ENCODE measurements at regions not wholly inside any gene's neighbourhood (a gene's known extent, or its start where the extent isn't known, plus 50 kb on each side); places are given as distances from the start of the nearest gene placed in this dataset.

DNA sequence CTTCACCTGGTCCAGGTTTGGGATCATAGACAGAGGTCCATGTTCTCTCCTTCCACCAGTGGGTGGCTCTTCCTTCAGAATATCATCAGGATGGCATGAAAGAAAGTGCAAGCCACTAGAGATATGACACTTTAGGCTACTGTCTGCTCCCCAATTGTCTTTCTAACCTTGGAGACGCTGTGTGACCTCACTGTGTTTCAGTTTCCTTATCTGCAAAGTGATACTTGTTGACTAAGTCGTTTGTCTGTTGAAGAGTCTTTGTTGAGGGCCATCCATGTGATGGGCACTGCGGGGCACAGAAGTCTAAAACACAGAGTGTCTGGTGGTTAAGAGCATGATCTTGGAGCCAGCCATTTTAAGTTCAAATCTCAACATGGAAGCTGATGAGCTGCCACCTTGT is 259.9 kb upstream of the THSD7B start:
- TF ChIP-seq, protein P1, sequence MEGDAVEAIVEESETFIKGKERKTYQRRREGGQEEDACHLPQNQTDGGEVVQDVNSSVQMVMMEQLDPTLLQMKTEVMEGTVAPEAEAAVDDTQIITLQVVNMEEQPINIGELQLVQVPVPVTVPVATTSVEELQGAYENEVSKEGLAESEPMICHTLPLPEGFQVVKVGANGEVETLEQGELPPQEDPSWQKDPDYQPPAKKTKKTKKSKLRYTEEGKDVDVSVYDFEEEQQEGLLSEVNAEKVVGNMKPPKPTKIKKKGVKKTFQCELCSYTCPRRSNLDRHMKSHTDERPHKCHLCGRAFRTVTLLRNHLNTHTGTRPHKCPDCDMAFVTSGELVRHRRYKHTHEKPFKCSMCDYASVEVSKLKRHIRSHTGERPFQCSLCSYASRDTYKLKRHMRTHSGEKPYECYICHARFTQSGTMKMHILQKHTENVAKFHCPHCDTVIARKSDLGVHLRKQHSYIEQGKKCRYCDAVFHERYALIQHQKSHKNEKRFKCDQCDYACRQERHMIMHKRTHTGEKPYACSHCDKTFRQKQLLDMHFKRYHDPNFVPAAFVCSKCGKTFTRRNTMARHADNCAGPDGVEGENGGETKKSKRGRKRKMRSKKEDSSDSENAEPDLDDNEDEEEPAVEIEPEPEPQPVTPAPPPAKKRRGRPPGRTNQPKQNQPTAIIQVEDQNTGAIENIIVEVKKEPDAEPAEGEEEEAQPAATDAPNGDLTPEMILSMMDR (IDR thresholded peaks at IDR 0.05; ENCODE audit: insufficient read depth, missing control alignments): no peak
- FAIRE-seq (no peak), DNase-seq (ENCODE audit: insufficient read length, low spot score) (no peak)

DNA sequence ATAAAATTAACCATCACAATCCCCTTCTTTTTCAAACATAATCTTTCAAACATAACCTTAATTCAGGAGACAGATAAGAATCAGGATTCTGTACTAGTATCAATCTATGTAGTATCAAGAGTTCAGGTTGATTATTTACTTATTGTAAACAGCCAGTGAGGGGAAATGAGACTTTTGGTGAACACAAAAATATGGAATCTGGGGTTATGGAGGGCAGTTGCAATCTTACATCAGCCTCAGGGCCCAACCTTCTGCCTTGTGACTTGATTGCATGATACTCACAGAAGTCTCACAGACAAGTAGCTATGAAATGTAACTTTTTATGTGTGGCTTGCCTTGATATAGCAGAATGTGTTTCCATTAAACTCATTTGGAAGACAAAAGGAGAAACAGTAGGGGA is 262.7 kb upstream of the THSD7B start:
- DNase-seq (ENCODE audit: insufficient read length, low spot score) (no peak), FAIRE-seq (no peak)

DNA sequence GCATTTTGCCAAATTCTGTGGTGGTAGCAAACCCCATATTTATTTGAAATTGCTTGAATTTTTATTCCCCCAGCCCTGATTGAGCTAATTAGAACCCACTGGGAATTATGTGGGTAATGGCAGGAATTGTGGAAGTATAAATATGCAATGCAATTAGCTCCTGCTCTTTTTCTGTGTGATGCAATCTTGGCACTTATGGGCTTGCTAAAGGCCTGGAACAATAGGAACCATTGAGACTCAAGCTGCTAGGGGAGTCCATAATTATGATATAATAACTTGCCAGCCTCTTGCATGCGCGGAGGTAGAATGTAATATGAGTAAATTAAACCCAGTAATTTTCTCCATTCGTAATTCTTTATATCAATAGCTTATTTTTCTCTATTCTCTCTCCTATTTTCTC is 267.6 kb upstream of the THSD7B start:
- TF ChIP-seq, protein P1 (IDR thresholded peaks at IDR 0.05; ENCODE audit: insufficient read depth, missing control alignments): no peak
- no peak for DNase-seq (ENCODE audit: insufficient read length, low spot score)
- FAIRE-seq: no peak

More for the DNA sequence above, 262.7 kb upstream of the THSD7B start:
- TF ChIP-seq, protein P1 (IDR thresholded peaks at IDR 0.05; ENCODE audit: insufficient read depth, missing control alignments): no peak

DNA sequence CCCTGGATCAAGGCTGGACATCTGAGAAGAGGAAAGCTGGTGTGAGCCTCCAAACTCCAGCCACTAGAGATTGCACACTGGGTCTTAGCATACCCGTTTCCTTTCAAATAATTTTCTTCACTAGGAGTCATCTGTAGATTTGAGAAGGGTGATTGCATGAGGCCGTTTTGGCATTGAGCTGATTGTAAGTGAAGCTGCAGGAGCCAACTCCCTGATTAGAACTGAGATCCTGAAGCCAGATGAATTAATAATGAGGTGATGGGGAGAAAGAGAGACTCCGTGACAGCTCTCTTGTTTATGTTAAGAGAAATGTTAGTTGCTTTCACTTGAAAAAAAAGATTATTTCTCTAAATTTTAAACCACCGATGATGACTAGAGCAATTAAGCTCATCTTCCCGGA is 268.4 kb upstream of the THSD7B start:
- TF ChIP-seq, protein P1 (IDR thresholded peaks at IDR 0.05; ENCODE audit: insufficient read depth, missing control alignments): no peak
- DNase-seq (ENCODE audit: insufficient read length, low spot score): no peak
- no peak for FAIRE-seq

DNA sequence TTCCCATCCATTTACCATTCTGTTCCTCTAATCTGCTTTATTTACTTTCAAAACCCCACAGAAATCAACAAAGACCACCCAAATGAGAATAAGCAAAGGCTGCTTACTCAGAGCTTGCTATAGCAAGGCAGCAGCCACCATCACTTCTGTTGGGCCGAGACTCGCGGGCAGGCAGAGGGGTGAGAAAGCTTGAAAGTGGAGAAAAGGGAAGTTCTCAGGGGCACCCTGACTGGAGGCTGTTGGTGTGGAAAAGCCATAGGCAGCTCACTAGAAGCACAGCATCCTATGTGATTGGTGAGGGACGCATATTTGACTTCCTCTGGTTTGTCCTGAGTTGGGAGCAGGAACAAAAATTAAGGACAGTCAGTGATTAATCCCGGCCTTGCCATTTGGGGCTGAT is 269.7 kb upstream of the THSD7B start:
- TF ChIP-seq, protein P1 (IDR thresholded peaks at IDR 0.05; ENCODE audit: insufficient read depth, missing control alignments): no peak
- DNase-seq (ENCODE audit: insufficient read length, low spot score) (no peak), FAIRE-seq (no peak)

DNA sequence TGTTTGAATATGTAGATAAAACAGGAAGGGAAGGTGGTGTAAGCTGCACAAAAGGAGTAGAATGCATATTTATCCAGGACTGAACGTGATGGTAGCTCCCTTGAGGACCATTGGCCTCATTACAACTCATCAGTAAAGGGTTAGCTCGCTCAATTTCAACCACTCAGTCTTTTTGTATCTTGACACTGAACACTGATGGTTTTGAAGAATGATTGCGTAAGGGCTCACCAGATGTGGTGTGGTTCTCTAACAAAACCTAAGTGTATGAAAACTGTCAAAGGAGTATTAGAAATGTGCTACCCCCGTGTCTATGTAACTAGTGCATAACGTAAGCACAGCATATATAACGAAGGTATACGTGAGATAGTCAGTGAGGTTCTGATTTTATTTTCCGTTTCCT is 272.4 kb upstream of the THSD7B start:
- DNase-seq (ENCODE audit: insufficient read length, low spot score) (no peak), FAIRE-seq (no peak)
- TF ChIP-seq, protein P1 (IDR thresholded peaks at IDR 0.05; ENCODE audit: insufficient read depth, missing control alignments): no peak

DNA sequence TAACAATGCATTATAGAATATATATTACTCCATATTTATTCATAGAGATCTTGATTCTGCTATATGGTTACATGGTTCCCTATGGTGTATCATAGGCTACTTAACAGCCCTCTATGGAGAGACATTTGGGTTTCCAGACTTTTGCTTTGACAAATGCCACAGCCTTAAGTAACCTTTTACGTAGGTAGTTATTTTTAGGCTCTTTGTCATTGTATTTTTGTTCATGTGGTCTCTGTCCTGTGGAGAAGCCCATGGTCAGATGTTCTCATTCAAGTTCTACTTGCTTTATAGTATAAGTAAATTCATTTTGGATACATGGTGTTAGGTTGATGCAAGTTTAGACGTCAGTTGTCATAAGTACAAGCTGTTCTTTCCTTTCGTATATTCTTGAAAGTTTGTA is 275.2 kb upstream of the THSD7B start:
- TF ChIP-seq, protein P1 (IDR thresholded peaks at IDR 0.05; ENCODE audit: insufficient read depth, missing control alignments): no peak
- no peak for DNase-seq (ENCODE audit: insufficient read length, low spot score)
- FAIRE-seq: no peak
